ENCODE measurements at regions not wholly inside any gene's neighbourhood (a gene's known extent, or its start where the extent isn't known, plus 50 kb on each side); places are given as distances from the start of the nearest gene placed in this dataset.

- no peak overlapping the region for H3K9ac ChIP-seq (ENCODE audit: extremely low read depth, low read length, poor library complexity, severe bottlenecking)
- WGBS, 2 experiments (ENCODE audit: insufficient coverage in 1 of 2, insufficient read length in 1 of 2) = 91 to 100% methylated on average over 1 of the region's 1 CpG
- Mint-ChIP-seq H3K36me3 (ENCODE audit: low read depth) (no peaks in the 10 kb centered on the region), H3K9me3 (no peaks in the 10 kb centered on the region), H3K27ac (no peak overlapping the region), H3K27me3 (ENCODE audit: insufficient read depth) (no peaks in the 10 kb centered on the region), H3K4me3 (no peak overlapping the region), H3K4me1 (peaks cover 10% of the 10 kb centered on the region)
- H3K27ac ChIP-seq (ENCODE audit: low read depth, low read length) = no peak overlapping the region
- H3K27me3 ChIP-seq (ENCODE audit: control insufficient read depth, insufficient read depth, low read length, poor library complexity, severe bottlenecking) = no peaks in the 10 kb centered on the region
- no peak for DNase-seq
- H3K4me3 ChIP-seq (ENCODE audit: low read length) = no peak overlapping the region
- no peak for TF ChIP-seq CTCF (conservative IDR thresholded peaks at IDR 0.05)
- H3K4me1 ChIP-seq (ENCODE audit: control insufficient read depth, insufficient read depth, low read length) = peaks cover 4% of the 10 kb centered on the region
- H3K9me3 ChIP-seq (ENCODE audit: control insufficient read depth, low read length) = no peaks in the 10 kb centered on the region
- H3K36me3 ChIP-seq (ENCODE audit: control insufficient read depth, insufficient read depth, low read length) = no peaks in the 10 kb centered on the region
Observed at GRCh38 chr7:10677668-10678232, 295.9 kb upstream of the PHF14 start.

DNA sequence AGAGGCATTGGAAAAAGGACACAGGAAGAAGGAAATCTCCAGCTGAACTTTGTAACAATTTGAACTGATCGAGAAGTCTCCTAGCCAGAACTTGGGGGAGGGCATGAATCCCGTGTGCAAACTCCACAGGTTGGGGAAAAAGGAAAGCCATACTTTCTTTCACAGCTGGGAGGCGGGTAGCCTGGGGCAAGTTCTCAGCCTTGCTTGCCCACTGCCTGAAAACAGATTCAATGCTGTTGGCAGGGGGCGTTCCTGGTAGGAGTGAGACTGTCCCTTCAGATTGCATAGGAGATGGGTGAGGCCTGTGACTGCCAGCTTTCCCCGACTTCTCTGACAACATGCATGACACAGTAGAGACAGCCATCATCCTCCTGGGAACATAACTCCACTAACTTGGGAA is 289.1 kb upstream of the PHF14 start:
- H3K27ac Mint-ChIP-seq = no peak overlapping the region
- Histone ChIP-seq H3K36me3 (ENCODE audit: control insufficient read depth, insufficient read depth, low read length) (no peaks in the 10 kb centered on the region), H3K4me1 (ENCODE audit: control insufficient read depth, insufficient read depth, low read length) (peaks cover 4% of the 10 kb centered on the region), H3K27me3 (ENCODE audit: control insufficient read depth, insufficient read depth, low read length, poor library complexity, severe bottlenecking) (no peaks in the 10 kb centered on the region), H3K27ac (ENCODE audit: low read depth, low read length) (no peak overlapping the region), H3K4me3 (ENCODE audit: low read length) (peak overlapping the region; percentile 58), H3K9ac (ENCODE audit: extremely low read depth, low read length, poor library complexity, severe bottlenecking) (no peak overlapping the region), H3K9me3 (ENCODE audit: control insufficient read depth, low read length) (peaks cover 10% of the 10 kb centered on the region)
- no peak for DNase-seq
- 89 to 90% methylated on average over 2 to 5 of the region's 5 CpGs for WGBS, 2 experiments (ENCODE audit: insufficient coverage in 1 of 2, insufficient read length in 1 of 2)
- no peak for TF ChIP-seq CTCF (conservative IDR thresholded peaks at IDR 0.05)
- H3K4me1 Mint-ChIP-seq = peaks cover 20% of the 10 kb centered on the region
- H3K4me3 Mint-ChIP-seq = no peak overlapping the region
- H3K36me3 Mint-ChIP-seq (ENCODE audit: low read depth) = no peaks in the 10 kb centered on the region
- peaks cover 39% of the 10 kb centered on the region for H3K9me3 Mint-ChIP-seq
- no peaks in the 10 kb centered on the region for H3K27me3 Mint-ChIP-seq (ENCODE audit: insufficient read depth)

DNA sequence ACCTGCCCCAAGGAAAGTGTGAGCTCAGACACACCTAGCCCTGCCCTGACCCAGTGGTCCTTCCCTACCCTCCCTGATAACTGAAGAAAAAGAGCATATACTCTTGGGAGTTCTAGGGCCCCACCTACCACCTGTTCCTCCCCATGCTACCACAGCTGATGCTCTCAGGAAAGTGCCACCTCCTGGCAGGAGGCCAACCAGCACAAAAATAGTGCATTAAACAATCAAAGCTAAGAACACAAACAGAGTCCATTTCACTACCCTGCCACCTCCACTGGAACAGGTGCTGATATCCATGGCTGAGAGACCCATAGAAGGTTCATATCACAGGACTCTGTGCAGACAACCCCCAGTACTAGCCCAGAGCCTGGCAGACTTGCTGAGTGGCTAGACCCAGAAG is 288.6 kb upstream of the PHF14 start:
- H3K4me1 Mint-ChIP-seq = peaks cover 20% of the 10 kb centered on the region
- H3K27ac ChIP-seq (ENCODE audit: low read depth, low read length) = no peak overlapping the region
- TF ChIP-seq CTCF (conservative IDR thresholded peaks at IDR 0.05) = no peak
- no peaks in the 10 kb centered on the region for H3K27me3 Mint-ChIP-seq (ENCODE audit: insufficient read depth)
- peaks cover 11% of the 10 kb centered on the region for H3K9me3 ChIP-seq (ENCODE audit: control insufficient read depth, low read length)
- no peak overlapping the region for H3K4me3 Mint-ChIP-seq
- H3K36me3 Mint-ChIP-seq (ENCODE audit: low read depth) = no peaks in the 10 kb centered on the region
- H3K4me3 ChIP-seq (ENCODE audit: low read length) = peak overlapping the region; percentile 58
- H3K9ac ChIP-seq (ENCODE audit: extremely low read depth, low read length, poor library complexity, severe bottlenecking) = no peak overlapping the region
- H3K4me1 ChIP-seq (ENCODE audit: control insufficient read depth, insufficient read depth, low read length) = peaks cover 4% of the 10 kb centered on the region
- no peaks in the 10 kb centered on the region for H3K27me3 ChIP-seq (ENCODE audit: control insufficient read depth, insufficient read depth, low read length, poor library complexity, severe bottlenecking)
- peaks cover 43% of the 10 kb centered on the region for H3K9me3 Mint-ChIP-seq
- no peak for DNase-seq
- H3K36me3 ChIP-seq (ENCODE audit: control insufficient read depth, insufficient read depth, low read length) = no peaks in the 10 kb centered on the region
- no peak overlapping the region for H3K27ac Mint-ChIP-seq
